NCI-H1436 treated with DMSO at 0.1 percent for 48 hours (cell line): ENCODE measurements at regions not wholly inside any gene's neighbourhood (a gene's known extent, or its start where the extent isn't known, plus 50 kb on each side); places are given as distances from the start of the nearest gene placed in this dataset.

Experiments used
- DNase-seq: peaks from one replicate; lab custom pipeline; 2025; lab: John Stamatoyannopoulos, UW

DNA sequence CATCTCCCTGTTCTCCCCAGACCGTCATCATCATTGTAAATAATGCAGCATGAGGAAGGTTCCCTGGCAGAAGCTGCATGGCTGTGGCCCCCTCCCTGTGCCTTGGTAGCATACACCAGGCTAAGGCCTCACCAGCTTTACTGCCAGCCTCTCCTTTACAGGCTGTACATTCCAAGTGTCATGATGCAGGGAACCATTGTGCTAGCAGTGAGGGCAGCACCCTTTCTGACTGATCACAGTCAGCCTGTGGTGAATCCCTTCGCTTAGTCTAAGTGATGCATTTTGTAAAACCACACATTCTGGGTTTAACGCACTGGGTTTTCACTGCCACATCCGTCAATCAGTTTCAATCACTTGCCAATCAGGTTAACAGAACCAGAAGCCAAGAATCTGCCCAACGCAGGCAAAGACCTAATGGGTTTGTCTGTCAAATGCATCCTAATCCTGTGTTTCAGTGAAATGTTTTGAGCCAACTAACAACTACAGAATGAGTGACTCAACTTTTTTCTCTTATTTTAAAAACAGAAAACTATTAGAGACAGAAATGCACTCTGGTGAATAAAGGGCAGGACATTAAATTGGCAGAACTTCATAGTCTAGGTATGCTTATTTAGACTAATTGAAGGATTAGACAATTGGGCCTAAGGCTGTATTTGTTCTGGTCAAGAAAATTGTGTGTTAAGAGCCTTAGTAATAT, 225.9 kb upstream of the DPH6 start:
- no peak for DNase-seq

DNA sequence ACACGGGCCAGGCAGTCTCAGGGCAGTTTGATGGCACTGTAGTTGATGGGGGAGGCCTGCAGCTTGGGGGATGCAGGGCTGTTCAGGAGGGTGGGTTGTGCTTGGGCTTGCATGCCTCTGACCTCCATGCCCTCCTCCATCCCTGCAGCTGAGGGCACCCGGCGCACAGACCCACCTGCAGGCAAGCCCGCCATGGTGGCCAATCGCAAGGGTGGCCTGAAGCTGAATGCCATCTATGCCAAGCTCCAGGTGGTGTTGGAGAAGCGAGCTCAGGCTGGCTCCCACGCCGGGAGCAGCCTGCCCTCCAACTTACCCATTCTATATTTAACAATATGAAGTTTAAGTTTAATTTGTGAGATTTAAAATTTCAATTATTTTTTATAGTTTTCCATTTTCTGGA, 228.7 kb upstream of the DPH6 start:
- DNase-seq = no peak

DNA sequence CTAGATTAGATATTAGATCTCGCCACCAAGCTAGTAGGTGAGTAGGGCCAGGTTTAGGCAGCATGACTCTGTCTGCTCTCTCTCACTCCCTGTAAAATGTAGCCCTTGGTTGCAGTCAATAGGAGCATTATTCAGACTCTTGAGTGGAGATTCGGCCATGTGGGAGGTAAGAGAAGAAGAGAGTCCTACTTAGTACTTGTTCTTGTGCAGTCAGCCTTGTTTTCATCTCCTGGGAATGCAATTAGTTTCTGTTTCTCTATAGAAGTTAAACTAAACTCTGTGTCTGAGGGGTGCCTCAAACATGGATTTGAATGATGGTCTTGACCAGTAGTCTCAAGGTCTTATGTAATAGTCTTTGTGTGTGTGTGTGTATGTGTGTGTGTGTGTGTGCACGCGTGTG, 229.5 kb upstream of the DPH6 start:
- DNase-seq = no peak

DNA sequence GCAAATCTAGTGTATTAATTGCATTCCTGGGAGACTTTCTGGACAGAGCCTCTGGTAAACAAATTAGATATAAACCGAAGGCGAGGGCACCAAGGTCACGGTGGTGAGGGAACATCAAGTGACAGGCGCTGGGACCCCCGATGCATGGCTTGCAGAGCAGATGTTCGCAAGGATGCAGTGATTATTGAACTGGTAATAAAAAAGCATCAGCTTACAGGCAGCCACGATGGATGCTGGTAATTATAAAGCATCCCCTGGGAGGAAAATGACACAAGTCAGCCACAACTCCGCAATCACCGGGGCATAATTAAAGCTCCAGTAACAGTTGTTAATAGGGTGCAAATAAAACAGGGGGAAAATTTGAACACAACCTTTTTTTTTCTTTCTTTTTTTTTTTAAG, 231.1 kb upstream of the DPH6 start:
- DNase-seq = peak; percentile 52

DNA sequence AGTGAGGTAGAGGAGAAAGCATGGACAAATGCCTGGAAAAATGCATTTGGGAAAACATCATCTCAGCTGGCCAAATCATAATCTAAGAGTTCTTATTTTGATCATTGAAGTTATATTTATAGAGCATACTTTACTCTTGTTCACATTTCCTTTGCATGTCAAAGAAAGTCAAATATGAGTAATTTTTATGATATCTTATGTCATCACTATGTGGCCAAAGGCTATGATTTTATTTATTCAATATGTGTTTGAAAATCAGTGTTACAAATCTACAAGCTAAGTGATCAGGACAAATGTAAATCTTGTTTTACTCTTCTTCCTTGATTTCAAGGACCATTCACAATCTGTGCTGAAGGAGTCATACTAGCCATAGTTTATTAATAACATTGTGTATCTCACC, 237.2 kb upstream of the DPH6 start:
- DNase-seq = no peak

DNA sequence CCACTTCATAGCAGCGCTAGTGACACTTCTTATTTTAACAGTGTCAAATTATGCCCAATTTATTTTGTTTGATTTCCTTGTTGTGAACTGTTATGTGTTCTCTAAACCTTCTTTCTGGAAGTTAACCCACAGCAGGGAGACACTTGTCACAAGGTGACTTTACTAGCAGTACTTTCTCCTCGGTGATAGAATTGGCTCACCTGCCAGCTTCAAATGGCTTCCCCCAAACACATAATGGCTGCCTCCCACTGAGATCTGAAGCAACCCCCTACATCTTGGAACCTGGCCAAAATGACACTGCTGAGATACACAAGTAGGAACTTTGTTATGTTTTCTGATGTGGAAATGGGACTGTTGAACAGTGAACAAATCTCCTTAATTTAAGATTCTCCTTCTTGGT, 238.8 kb upstream of the DPH6 start:
- DNase-seq = peak; percentile 8

DNA sequence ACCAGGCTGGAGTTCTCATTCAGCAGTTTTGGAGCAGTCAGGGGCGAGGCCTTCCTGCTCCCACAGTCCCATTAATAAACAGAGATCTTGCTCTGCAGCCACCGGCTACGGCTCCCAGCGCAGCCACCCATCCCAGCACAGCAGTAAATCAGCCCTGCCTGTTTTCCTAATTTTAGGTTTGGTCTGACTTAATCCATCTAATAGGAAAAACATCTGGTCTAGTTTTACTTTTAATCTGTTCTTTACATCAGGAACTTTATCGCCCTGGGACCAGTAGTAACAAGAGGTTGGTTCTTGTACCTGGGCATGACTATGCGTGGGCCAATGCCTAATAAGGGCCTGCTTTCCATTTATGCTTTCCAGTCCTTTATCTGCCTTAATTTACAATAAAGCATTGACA, 264.0 kb upstream of the DPH6 start:
- DNase-seq = no peak

DNA sequence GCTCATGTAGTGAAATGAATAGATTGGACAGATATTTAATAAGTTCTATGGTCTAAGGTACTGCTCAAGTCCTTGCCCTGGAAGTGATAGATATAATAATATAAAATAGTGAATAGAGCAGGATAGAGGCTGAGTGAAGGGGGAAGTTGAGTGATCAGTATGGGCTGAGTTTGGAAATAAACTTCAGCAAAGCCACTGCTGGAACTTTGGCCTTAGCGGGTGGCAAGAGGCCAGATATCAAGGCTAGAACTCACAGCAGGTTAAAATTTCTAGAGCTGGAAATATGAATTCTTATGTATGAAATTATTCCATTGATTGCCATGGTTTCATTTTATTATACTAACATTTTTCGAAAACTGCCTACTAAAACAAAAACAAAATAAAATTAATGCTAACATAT, 267.6 kb upstream of the DPH6 start:
- no peak for DNase-seq

DNA sequence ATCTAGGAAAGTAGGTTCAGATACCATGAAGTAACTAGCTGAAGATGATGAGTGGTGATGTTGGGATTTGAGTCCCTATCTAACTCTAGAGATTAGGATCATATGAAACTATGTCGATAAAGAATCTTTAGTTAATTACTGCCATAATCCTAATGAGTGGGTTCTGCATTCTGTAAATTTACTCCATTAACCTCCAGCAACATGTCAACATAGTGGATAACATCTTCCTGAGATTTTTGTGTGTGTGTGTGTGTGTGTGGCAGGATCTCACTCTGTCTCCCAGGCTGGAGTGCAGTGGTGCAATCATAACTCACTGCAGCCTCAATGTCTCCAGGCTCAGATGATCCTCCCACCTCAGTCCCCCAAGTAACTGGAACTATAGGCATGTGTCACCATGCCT, 272.9 kb upstream of the DPH6 start:
- no peak for DNase-seq

DNA sequence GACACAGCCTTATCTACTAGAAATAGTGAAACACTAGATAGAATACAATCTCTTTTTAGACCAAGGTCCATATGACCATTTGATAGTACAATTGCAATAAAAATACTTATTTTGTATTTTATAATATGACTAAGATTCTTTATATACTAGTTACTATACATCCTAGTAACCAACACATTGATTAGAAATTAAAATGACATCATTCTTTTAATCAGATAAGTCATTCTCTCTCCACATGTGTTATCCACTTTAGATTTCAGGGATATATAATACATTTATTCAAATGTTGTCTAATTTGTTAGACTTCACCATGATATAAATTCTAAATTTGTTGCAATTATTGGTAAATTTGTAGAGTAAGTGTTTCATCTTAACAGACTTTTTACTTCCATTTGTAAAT, 276.2 kb upstream of the DPH6 start:
- DNase-seq = no peak

DNA sequence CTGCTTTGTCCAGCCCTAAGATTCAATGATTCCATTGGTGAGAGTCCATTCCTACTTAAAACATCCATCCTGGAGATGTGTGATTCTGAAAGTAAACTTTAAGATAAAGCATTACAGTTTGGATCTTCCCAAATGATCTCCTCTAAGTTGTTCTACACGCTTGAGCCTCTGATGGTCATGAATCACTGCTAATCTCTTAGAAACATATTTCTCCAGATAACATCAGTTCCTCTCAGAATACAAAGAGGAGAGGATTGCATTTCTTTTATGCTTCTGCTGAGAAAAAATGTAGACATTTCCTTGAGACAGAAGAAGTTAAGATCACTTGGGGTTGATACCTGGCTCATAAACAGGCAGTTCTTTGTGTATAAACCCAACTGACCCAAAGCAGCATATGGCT, 281.2 kb upstream of the DPH6 start:
- no peak for DNase-seq

DNA sequence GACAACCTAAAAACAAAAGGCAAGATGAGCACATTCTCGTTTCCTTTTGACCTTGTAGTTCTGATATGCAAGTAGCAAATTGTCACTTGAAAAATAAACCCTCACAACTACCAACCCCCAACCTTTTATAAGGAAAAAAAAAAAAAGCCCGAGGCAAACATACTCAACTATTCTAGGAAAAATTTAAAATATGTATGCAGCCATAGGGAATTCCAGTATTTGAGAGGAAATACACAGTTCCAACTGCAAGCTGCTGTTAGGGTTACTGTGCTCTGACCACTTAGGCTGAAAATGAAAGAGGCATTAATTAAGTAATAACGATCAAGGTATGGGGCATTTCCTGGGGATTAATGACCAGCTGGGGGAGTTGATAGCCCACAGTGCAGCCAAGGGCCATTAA, 281.9 kb upstream of the DPH6 start:
- no peak for DNase-seq

DNA sequence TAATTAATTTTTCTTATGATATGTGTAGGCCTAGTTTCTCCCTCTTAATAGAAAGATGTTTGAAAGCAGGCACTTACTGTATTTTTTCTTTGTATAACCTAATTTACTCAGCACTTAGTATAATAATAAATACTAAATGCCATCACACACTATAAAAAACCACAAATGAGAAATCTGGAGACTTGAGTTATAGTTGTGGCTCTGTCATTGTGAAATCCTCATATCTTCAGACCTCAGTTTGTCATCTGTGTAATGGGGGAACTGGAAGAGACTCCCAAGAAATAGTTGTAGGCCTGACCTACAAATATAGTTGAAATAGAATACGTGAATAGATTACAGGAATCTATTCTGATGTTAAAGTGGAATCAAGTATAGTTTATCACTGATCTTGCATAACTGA, 287.6 kb upstream of the DPH6 start:
- DNase-seq = no peak

DNA sequence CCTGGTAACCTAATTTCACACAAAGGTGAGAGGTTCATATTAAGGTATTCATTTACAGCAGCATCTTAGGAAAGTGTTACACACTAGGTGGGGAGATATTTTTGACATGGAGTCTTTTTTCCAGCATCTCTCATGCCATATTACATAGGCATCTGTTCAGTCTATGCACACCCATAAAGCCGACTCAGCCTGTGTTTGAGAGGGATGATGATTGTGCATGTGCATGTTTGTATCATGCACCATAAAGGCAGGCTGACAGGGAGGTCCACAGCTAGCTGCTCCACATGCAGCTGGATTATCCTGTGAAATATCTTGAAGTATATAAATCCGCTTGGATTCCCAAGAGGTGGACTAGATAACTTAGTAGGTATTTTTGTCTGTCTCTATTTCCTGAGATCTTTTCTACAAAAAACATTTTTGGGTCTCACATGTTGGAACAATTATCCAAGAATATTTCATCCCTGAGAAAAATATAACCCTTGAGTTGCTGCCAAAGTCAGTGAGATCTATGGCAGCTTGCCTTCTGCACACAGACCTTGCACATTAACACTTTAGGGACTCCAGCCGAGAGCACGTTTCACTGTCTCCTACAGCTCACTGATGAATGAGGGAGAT, 288.4 kb upstream of the DPH6 start:
- no peak for DNase-seq

DNA sequence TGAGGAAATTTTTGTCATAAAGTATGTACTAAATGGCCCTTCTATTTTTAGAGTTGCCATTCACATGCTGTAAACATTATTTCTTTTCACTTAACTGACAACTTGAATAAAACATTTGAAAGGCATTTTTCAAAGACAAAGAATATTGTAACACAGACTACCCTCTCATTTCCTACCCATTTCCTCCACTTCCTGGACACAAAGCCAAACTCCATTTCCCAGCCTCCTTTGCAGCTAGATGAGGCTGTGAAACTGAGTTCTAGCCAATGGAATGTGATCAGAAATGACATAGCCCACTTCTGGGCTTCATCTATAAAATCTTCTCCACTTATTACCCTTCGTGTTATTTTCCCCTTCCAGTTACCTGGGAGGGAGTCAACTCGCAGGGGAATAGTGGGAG, 288.9 kb upstream of the DPH6 start:
- no peak for DNase-seq

DNA sequence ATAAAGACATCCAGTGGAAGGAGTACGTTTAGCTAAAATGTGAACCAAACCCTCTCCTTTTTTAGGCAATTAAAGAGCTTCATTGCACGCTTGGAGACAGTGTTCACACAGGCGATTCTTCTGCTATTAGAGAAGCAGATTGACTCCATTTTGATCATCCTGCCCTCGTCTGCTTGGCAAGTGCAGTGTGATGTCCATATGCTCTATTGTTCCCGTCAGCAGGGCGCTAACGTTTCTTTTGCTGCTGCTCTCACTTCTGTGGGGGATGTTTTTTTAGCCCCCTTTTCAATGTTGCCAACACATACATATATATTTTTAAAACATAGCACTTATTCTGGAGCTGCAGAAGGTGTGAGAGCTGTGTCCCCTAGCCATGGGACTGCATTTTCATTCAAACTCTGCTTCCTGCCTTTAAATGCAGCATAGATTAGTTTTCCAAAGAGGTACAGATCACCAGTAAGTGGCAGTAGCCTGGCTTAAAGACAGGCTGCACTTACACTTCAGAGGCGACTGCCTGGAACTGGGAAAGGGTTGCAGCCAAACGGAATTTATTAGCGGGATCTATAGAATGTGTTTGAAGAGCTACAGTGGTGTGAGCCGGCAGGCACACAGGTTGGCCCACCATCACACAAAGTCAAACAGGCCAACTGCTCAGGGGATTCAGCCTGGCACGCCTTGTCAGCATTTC, 292.6 kb upstream of the DPH6 start:
- no peak for DNase-seq

DNA sequence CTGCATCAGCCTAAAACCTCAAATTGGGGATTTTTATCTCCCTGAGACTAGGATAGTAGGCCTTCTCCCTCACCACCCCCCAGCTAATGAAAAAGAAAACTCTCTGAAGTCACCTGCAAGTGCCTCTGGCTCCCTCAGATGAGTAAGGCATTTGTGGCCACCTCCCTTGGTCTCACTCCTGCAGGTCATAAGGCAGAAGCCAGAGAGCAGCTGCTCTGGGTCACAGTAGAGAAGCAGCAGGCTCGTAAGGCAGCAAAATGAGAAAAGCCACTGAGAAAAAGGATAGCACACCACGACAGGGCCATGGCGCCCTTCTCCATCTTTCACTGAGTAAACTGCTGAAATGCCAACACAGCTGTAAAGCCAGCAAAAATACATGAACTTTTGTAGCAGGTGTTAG, 296.7 kb upstream of the DPH6 start:
- no peak for DNase-seq

DNA sequence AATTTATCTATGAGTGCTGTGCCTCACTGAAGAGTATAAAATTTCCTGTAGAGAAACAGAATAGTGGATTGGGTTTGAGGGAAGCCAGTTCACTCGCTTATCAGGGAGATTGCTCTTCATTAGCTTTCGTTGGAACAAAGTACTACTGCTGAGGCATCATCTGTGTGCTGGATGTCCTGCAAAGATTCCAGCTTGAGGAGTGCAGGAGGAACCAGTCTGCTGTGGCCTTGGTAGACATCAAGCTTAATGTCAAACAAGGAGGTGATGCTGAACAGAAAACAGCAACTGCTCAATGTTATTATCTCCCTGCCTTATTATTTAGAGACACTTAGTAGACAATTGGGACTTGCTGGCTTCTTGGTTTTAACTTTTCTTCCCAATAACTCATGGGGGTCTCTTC, 297.5 kb upstream of the DPH6 start:
- no peak for DNase-seq

DNA sequence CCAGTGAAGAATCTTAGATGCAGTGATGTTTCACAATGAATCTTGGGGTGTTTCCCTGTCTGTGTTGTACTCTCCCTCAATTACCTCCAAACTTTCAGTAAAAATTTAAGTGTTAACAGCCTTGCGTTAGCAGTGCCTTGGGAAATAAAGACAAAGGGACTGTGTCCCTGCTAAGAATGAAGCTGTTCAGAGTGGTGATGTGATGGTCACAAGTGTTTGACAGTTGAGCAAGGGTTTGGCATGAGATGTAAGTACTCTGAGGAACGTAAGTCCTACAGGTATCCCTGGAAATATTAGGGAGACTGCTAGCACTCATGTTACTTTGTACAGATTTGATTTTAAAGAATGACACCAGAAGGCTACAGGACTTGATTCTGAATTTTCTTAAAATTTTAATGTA, 304.3 kb upstream of the DPH6 start:
- DNase-seq = no peak

DNA sequence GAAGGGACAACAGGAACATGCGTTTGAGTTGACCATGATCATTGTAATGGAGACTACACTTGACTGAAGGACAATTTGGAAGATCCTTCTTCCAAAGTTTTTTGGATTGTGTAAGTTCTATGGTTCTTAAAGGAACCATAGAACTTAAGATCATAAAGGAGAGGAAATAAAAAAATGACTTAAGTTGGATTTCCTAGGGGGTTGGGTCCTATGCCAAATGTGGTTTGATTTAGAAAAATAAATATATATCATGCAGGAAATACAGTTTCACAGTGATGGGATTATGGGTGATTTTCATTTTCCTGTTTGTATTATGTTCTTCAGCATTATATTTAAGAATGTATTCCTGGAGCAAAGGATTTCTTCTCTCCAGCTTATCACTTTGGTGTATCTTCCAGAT, 305.5 kb upstream of the DPH6 start:
- DNase-seq = no peak

DNA sequence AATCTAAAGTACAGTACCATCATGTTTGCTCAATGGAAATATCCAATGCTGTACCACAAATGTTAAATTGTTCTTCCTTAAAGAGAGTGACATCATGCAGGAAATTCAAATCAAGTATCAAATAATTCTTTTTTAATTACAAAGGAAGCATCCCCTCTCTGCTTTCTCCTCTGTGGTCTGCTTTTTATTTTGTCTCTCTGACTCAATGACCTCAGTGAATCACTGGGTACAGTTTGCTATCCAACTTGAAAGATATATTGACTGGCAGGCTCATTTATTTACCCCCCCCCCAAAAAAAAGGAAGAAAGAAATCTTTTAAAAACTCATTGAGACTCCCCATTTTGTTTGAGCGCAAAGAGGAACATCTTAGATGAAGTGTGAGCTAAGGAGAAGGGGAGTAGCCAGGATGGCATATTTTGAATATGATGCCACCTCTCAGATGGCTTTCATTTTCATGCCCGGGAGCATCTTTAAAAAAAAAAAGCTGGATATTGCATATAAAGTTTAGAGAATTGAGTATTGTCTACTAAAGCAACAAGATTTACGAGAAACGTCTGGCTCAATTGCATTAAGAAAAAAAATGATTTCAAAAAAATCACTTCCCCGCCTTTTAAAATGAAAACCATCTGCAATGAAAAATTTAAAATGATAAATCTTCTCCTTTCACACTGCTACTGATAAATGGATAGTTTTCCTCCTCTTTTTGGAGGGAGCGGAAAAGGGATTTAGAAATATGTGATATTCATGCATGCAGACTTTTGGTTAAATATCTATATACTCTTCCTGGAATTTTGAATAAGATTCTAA, 307.1 kb upstream of the DPH6 start:
- no peak for DNase-seq

DNA sequence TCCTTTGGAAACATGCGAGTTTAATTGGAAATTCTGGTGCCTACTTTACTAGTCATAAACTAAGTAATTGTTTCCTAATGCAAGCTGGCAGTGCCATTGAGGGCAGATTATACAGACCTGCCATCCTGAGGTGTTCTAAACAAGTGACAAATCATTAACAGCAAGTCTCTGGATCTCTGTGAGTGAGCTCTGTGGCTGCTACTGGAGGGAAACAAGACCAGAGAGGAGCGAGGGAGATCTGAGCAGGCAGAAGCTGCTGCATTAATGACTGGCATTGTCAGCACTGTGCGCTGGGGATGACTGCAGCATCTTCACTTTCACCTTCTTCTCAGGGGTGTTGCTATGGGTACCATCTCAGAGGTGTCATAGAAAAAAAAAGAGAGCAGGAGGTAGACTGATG, 308.4 kb upstream of the DPH6 start:
- DNase-seq = no peak
